ENCODE measurements at regions not wholly inside any gene's neighbourhood (a gene's known extent, or its start where the extent isn't known, plus 50 kb on each side); places are given as distances from the start of the nearest gene placed in this dataset.

DNA sequence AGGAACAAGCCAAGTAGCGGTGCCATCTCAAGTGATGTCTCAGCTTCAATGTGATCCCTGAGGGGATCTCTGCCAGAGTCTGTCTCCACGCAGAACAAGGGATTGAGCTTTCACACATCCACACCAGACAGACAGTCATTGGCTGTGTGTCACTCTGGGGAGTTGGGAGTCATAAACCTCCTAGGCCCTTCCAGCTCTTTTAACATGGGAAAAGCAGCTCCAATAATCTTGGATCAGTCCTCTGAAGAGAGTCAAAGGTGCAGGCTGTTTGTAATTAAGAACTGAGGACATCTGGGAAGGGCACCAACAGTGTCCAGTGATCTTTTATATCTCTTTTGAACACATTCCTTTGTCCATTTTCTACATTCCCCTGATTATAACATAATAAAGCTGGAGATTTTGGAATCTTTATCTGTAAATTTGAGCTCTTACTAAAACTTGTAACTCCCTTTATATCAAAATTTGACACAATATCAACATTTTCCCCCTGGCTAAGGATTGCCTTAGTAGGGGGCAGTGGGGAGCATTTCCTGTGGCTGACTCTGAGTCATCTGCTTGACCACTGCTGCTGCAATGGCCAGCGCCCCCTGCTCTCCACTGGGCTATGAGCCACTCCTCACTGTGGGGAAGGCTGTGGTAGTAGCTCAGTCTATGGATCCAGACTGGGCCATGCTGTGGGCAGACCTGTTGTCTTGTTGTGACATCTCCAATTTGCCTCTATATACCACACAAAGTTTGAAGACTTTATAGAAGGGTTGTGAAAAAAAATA, 284.4 kb downstream of the OSTF1 start:
- CTCF ChIA-PET: no interaction called here
- H3K4me1 ChIP-seq (ENCODE audit: control insufficient read depth in 1 of 2, insufficient read depth in 2 of 2, low read depth in 1 of 2, low read length in 1 of 2): no peaks in the 10 kb centered on the region
- no peak overlapping the region for H2AFZ ChIP-seq (ENCODE audit: low read depth)
- 12% methylated on average over 3 of the region's 3 CpGs for WGBS (ENCODE audit: low lambda C conversion rate)
- POLR2A ChIA-PET: no interaction called here
- no peaks in the 10 kb centered on the region for H3K9me3 ChIP-seq
- no peak for DNase-seq
- no peaks in the 10 kb centered on the region for H3F3A ChIP-seq (replicated peaks; ENCODE audit: insufficient read depth)
- no peaks in the 10 kb centered on the region for H3K9me2 ChIP-seq
- H4K20me1 ChIP-seq (ENCODE audit: insufficient read depth): no peaks in the 10 kb centered on the region
- H3K27me3 ChIP-seq (ENCODE audit: insufficient read depth): no peaks in the 10 kb centered on the region
- no peak overlapping the region for H3K4me3 ChIP-seq (ENCODE audit: low read depth in 2 of 2, low read length in 1 of 2)
- no peak overlapping the region for H3K9ac ChIP-seq
- H3K36me3 ChIP-seq (replicated peaks in 1 of 2; ENCODE audit: control insufficient read depth in 1 of 2, insufficient read depth in 2 of 2, low read length in 1 of 2): no peaks in the 10 kb centered on the region
- H3K27ac ChIP-seq (ENCODE audit: low read depth in 2 of 2, low read length in 1 of 2): no peak overlapping the region
- TF ChIP-seq RXRA (IDR thresholded peaks at IDR 0.05; ENCODE audit: borderline replicate concordance, low read depth) (no peak), TEAD4 (IDR thresholded peaks at IDR 0.05; ENCODE audit: borderline replicate concordance, insufficient read depth) (no peak)
- TF ChIP-seq, protein P1, sequence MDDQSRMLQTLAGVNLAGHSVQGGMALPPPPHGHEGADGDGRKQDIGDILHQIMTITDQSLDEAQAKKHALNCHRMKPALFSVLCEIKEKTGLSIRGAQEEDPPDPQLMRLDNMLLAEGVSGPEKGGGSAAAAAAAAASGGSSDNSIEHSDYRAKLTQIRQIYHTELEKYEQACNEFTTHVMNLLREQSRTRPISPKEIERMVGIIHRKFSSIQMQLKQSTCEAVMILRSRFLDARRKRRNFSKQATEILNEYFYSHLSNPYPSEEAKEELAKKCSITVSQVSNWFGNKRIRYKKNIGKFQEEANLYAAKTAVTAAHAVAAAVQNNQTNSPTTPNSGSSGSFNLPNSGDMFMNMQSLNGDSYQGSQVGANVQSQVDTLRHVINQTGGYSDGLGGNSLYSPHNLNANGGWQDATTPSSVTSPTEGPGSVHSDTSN (IDR thresholded peaks at IDR 0.05): no peak
- H3K4me2 ChIP-seq: no peak overlapping the region
- H3K79me2 ChIP-seq (ENCODE audit: insufficient read depth): no peaks in the 10 kb centered on the region

DNA sequence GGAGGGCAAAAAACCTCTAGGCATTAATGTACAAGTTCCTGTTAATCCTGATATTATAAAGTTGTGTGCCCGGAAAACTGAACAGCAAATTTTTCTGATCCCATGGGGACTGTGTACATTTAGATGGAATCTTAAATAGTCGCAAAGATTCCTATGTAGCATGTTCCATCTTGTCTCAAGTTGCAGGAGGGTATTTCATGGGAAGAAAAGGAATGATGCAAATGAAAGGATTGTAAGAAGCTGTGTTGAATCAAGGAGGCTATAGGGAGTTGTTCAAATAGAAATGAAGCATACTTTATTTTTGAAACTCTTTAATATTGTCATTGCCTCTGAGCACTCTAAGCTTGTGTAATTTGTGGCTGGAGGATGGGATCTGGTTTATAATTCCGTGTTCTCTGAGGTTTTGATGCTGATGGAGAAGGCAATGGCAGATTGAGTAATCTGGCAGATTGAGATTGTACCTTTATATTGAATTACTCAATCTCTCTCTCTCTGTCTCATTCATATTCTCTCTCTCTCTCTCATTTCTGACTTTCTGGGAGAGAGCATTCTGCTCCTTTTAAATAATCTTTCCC, 288.5 kb downstream of the OSTF1 start:
- Histone ChIP-seq H3K9ac (no peak overlapping the region), H3K79me2 (ENCODE audit: insufficient read depth) (no peaks in the 10 kb centered on the region), H3K9me3 (no peaks in the 10 kb centered on the region), H3K27me3 (ENCODE audit: insufficient read depth) (no peaks in the 10 kb centered on the region), H4K20me1 (ENCODE audit: insufficient read depth) (no peaks in the 10 kb centered on the region), H3K9me2 (no peaks in the 10 kb centered on the region), H3K36me3 (replicated peaks in 1 of 2; ENCODE audit: control insufficient read depth in 1 of 2, insufficient read depth in 2 of 2, low read length in 1 of 2) (no peaks in the 10 kb centered on the region), H2AFZ (ENCODE audit: low read depth) (no peak overlapping the region), H3K4me3 (ENCODE audit: low read depth in 2 of 2, low read length in 1 of 2) (no peak overlapping the region), H3K4me2 (no peak overlapping the region), H3K27ac (ENCODE audit: low read depth in 2 of 2, low read length in 1 of 2) (no peak overlapping the region), H3K4me1 (ENCODE audit: control insufficient read depth in 1 of 2, insufficient read depth in 2 of 2, low read depth in 1 of 2, low read length in 1 of 2) (peaks cover 0 to 2% of the 10 kb centered on the region in 2 experiments; a peak in 1 of 4 replicates), H3F3A (replicated peaks; ENCODE audit: insufficient read depth) (no peaks in the 10 kb centered on the region)
- TF ChIP-seq FOXJ3 (CRISPR knock-in tag; IDR thresholded peaks at IDR 0.05): no peak
- no peak for TF ChIP-seq YY1 (IDR thresholded peaks at IDR 0.05; ENCODE audit: low read depth)
- TF ChIP-seq, protein P2, sequence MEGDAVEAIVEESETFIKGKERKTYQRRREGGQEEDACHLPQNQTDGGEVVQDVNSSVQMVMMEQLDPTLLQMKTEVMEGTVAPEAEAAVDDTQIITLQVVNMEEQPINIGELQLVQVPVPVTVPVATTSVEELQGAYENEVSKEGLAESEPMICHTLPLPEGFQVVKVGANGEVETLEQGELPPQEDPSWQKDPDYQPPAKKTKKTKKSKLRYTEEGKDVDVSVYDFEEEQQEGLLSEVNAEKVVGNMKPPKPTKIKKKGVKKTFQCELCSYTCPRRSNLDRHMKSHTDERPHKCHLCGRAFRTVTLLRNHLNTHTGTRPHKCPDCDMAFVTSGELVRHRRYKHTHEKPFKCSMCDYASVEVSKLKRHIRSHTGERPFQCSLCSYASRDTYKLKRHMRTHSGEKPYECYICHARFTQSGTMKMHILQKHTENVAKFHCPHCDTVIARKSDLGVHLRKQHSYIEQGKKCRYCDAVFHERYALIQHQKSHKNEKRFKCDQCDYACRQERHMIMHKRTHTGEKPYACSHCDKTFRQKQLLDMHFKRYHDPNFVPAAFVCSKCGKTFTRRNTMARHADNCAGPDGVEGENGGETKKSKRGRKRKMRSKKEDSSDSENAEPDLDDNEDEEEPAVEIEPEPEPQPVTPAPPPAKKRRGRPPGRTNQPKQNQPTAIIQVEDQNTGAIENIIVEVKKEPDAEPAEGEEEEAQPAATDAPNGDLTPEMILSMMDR (IDR thresholded peaks at IDR 0.05): no peak
- 29% methylated on average over 3 of the region's 3 CpGs for WGBS (ENCODE audit: low lambda C conversion rate)
- ChIA-PET POLR2A (no interaction called here), CTCF (no interaction called here)
- DNase-seq: no peak

DNA sequence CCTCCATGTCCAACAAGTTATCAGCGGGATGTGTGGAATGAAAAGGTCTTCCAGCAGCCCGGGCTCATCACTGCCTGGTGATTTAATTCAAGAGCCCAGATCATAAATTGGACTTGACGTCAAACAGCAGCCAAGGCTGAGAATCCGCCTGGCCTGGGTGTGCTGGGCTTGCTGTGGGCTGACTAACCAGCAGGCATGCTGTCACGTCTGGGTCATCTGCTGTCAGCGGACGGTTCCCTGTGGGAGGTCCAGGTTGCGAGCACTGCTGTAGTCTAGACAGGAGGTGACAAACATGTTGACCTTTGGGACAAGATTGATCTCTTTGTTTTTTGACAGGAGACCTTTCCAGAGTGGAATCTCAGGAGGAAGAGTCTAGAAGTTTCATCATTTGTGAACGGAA, 289.7 kb downstream of the OSTF1 start:
- no peak overlapping the region for H3K9ac ChIP-seq
- DNase-seq: no peak
- 3% methylated on average over 7 of the region's 9 CpGs for WGBS (ENCODE audit: low lambda C conversion rate)
- POLR2A ChIA-PET: no interaction called here
- no peaks in the 10 kb centered on the region for H3K9me3 ChIP-seq
- no peak overlapping the region for H3K27ac ChIP-seq (ENCODE audit: low read depth in 2 of 2, low read length in 1 of 2)
- H3K4me1 ChIP-seq (ENCODE audit: control insufficient read depth in 1 of 2, insufficient read depth in 2 of 2, low read depth in 1 of 2, low read length in 1 of 2): peaks cover 0 to 2% of the 10 kb centered on the region in 2 experiments; a peak in 1 of 4 replicates
- no peak overlapping the region for H2AFZ ChIP-seq (ENCODE audit: low read depth)
- no peaks in the 10 kb centered on the region for H3K27me3 ChIP-seq (ENCODE audit: insufficient read depth)
- CTCF ChIA-PET: no interaction called here
- no peaks in the 10 kb centered on the region for H3F3A ChIP-seq (replicated peaks; ENCODE audit: insufficient read depth)
- H3K4me2 ChIP-seq: no peak overlapping the region
- H3K4me3 ChIP-seq (ENCODE audit: low read depth in 2 of 2, low read length in 1 of 2): no peak overlapping the region
- H3K79me2 ChIP-seq (ENCODE audit: insufficient read depth): no peaks in the 10 kb centered on the region
- H3K9me2 ChIP-seq: no peaks in the 10 kb centered on the region
- no peaks in the 10 kb centered on the region for H4K20me1 ChIP-seq (ENCODE audit: insufficient read depth)
- H3K36me3 ChIP-seq (replicated peaks in 1 of 2; ENCODE audit: control insufficient read depth in 1 of 2, insufficient read depth in 2 of 2, low read length in 1 of 2): no peaks in the 10 kb centered on the region
- no peak for TF ChIP-seq RAD21 (IDR thresholded peaks at IDR 0.05; ENCODE audit: low read length)
- TF ChIP-seq TEAD4 (IDR thresholded peaks at IDR 0.05; ENCODE audit: borderline replicate concordance, insufficient read depth): no peak
- TF ChIP-seq GATA2 (CRISPR knock-in tag; IDR thresholded peaks at IDR 0.05): no peak
- TF ChIP-seq, protein P3, sequence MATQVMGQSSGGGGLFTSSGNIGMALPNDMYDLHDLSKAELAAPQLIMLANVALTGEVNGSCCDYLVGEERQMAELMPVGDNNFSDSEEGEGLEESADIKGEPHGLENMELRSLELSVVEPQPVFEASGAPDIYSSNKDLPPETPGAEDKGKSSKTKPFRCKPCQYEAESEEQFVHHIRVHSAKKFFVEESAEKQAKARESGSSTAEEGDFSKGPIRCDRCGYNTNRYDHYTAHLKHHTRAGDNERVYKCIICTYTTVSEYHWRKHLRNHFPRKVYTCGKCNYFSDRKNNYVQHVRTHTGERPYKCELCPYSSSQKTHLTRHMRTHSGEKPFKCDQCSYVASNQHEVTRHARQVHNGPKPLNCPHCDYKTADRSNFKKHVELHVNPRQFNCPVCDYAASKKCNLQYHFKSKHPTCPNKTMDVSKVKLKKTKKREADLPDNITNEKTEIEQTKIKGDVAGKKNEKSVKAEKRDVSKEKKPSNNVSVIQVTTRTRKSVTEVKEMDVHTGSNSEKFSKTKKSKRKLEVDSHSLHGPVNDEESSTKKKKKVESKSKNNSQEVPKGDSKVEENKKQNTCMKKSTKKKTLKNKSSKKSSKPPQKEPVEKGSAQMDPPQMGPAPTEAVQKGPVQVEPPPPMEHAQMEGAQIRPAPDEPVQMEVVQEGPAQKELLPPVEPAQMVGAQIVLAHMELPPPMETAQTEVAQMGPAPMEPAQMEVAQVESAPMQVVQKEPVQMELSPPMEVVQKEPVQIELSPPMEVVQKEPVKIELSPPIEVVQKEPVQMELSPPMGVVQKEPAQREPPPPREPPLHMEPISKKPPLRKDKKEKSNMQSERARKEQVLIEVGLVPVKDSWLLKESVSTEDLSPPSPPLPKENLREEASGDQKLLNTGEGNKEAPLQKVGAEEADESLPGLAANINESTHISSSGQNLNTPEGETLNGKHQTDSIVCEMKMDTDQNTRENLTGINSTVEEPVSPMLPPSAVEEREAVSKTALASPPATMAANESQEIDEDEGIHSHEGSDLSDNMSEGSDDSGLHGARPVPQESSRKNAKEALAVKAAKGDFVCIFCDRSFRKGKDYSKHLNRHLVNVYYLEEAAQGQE (IDR thresholded peaks at IDR 0.05; ENCODE audit: low read depth, low read length): no peak
- TF ChIP-seq FOXJ3 (CRISPR knock-in tag; IDR thresholded peaks at IDR 0.05): no peak
- TF ChIP-seq FOSL2 (IDR thresholded peaks at IDR 0.05; ENCODE audit: borderline replicate concordance, low read depth): no peak
- no peak for TF ChIP-seq POLR2AphosphoS5 (IDR thresholded peaks at IDR 0.05; ENCODE audit: low read depth, low read length)
- TF ChIP-seq MEF2A (IDR thresholded peaks at IDR 0.05; ENCODE audit: borderline replicate concordance, low read depth): no peak
- no peak for TF ChIP-seq EP300 (IDR thresholded peaks at IDR 0.05; ENCODE audit: borderline replicate concordance in 1 of 2, low read depth in 1 of 2, low read length in 1 of 2)
- no peak for TF ChIP-seq TAF1 (IDR thresholded peaks at IDR 0.05; ENCODE audit: borderline replicate concordance, low read depth, low read length)
- no peak for TF ChIP-seq SMC3 (IDR thresholded peaks at IDR 0.05; ENCODE audit: low read depth, low read length)
